Head of caudate nucleus (tissue), 42 donors: ENCODE measurements at regions not wholly inside any gene's neighbourhood (a gene's known extent, or its start where the extent isn't known, plus 50 kb on each side); places are given as distances from the start of the nearest gene placed in this dataset.
A peak's percentile ranks its signal among the peaks of the same experiment; 100 is the strongest.

ENCODE experiments used
- DNase-seq, 42 donors: peaks; one replicate each; pipeline versions ENCODE4 v3.0.0 to v3.0.0-alpha.2; 2020 to 2021; ENCODE audit warnings: mixed read lengths in 7 of 42
- intact Hi-C: fragments of 100-400 bp; cut with DNase I; formaldehyde crosslinking; loops from one replicate; pipeline ENCODE4 v1.15.0; 2022

- intact Hi-C loops: no loop called here
- DNase-seq: no peak
These were observed 706.3 kb downstream of the ADGRL2 start for GRCh38 chr1:82507011-82507410.

GRCh38 chr1:82503822-82504221 is 703.1 kb downstream of the ADGRL2 start:
- intact Hi-C loops: no loop called here
- DNase-seq: no peak

GRCh38 chr1:82499022-82499421 is 698.3 kb downstream of the ADGRL2 start:
- intact Hi-C loops: no loop called here
- DNase-seq: no peak

- DNase-seq: no peak
- intact Hi-C loops: no loop called here
These were observed 693.4 kb downstream of the ADGRL2 start for GRCh38 chr1:82494117-82494516.

- intact Hi-C loops: no loop called here
- DNase-seq: no peak
These were observed 691.4 kb downstream of the ADGRL2 start for GRCh38 chr1:82492159-82492558.

- no peak for DNase-seq
- intact Hi-C loops: no loop called here
These were observed 690.7 kb downstream of the ADGRL2 start for GRCh38 chr1:82491301-82492048.

GRCh38 chr1:82487778-82488177 is 687.0 kb downstream of the ADGRL2 start:
- intact Hi-C loops: no loop called here
- no peak for DNase-seq

GRCh38 chr1:82486969-82487368 is 686.2 kb downstream of the ADGRL2 start:
- no peak for DNase-seq
- intact Hi-C loops: no loop called here

- intact Hi-C loops: no loop called here
- no peak for DNase-seq
These were observed 685.7 kb downstream of the ADGRL2 start for GRCh38 chr1:82486468-82486867.

- intact Hi-C loops: no loop called here
- DNase-seq: peak in 21 of 42 donors; percentile 2 to 40 (median 9)
These were observed 685.0 kb downstream of the ADGRL2 start for GRCh38 chr1:82485591-82486369.

GRCh38 chr1:82483146-82483545 is 682.4 kb downstream of the ADGRL2 start:
- intact Hi-C loops: no loop called here
- DNase-seq: no peak

- no peak for DNase-seq
- intact Hi-C loops: no loop called here
These were observed 678.2 kb downstream of the ADGRL2 start for GRCh38 chr1:82478916-82479315.

- DNase-seq: no peak
- intact Hi-C loops: no loop called here
These were observed 671.9 kb downstream of the ADGRL2 start for GRCh38 chr1:82472489-82473131.

- no peak for DNase-seq
- intact Hi-C loops: no loop called here
These were observed 666.2 kb downstream of the ADGRL2 start for GRCh38 chr1:82466891-82467290.

- no peak for DNase-seq
- intact Hi-C loops: no loop called here
These were observed 665.7 kb downstream of the ADGRL2 start for GRCh38 chr1:82466416-82466815.

GRCh38 chr1:82465024-82465423 is 664.3 kb downstream of the ADGRL2 start:
- DNase-seq: no peak
- intact Hi-C loops: no loop called here

GRCh38 chr1:82464362-82465001 is 663.7 kb downstream of the ADGRL2 start:
- intact Hi-C loops: no loop called here
- no peak for DNase-seq

GRCh38 chr1:82463951-82464350 is 663.2 kb downstream of the ADGRL2 start:
- intact Hi-C loops: no loop called here
- DNase-seq: no peak

GRCh38 chr1:82462366-82462765 is 661.6 kb downstream of the ADGRL2 start:
- intact Hi-C loops: no loop called here
- DNase-seq: no peak

- intact Hi-C loops: no loop called here
- DNase-seq: no peak
These were observed 654.6 kb downstream of the ADGRL2 start for GRCh38 chr1:82455342-82455741.
